ENCODE measurements at regions not wholly inside any gene's neighbourhood (a gene's known extent, or its start where the extent isn't known, plus 50 kb on each side); places are given as distances from the start of the nearest gene placed in this dataset.

- Histone ChIP-seq H2BK120ac (replicated peaks; ENCODE audit: low read depth, low read length) (no peak overlapping the region), H3K18ac (ENCODE audit: extremely low read depth, low read length) (no peak overlapping the region), H3K23ac (ENCODE audit: insufficient read length) (no peak overlapping the region), H3K56ac (replicated peaks; ENCODE audit: insufficient read length, low read depth, low read length) (no peak overlapping the region), H3K4me2 (ENCODE audit: insufficient read depth in 1 of 2, low read depth in 2 of 2, low read length in 2 of 2) (no peak overlapping the region), H3K9ac (replicated peaks in 1 of 4; ENCODE audit: extremely low read depth in 1 of 4, low read depth in 3 of 4, low read length in 3 of 4) (no peak overlapping the region), H3K36me3 (ENCODE audit: control insufficient read depth in 2 of 4, insufficient read depth in 4 of 4, low read length in 3 of 4) (no peaks in the 10 kb centered on the region), H2BK15ac (ENCODE audit: low read length) (no peak overlapping the region), H3K23me2 (ENCODE audit: low read depth, low read length) (no peaks in the 10 kb centered on the region), H2AFZ (ENCODE audit: low read length) (no peak overlapping the region), H3K27ac (ENCODE audit: low read depth, low read length) (no peak overlapping the region), H2BK20ac (ENCODE audit: low read length) (no peak overlapping the region), H4K5ac (ENCODE audit: insufficient read length, low read depth, low read length) (no peak overlapping the region), H2BK12ac (ENCODE audit: low read depth, low read length) (no peak overlapping the region), H3K79me1 (ENCODE audit: low read depth, low read length) (no peaks in the 10 kb centered on the region), H3K9me3 (ENCODE audit: insufficient read depth in 2 of 2, low read depth in 1 of 2, low read length in 1 of 2) (no peaks in the 10 kb centered on the region), H4K20me1 (replicated peaks in 1 of 2; ENCODE audit: control insufficient read depth in 1 of 2, insufficient read depth in 2 of 2, low read length in 2 of 2) (no peaks in the 10 kb centered on the region), H2AK5ac (ENCODE audit: low read depth, low read length) (no peak overlapping the region), H3K4me1 (replicated peaks in 1 of 4; ENCODE audit: control insufficient read depth in 3 of 4, insufficient read depth in 4 of 4, low read length in 3 of 4) (peaks cover 0 to 5% (median 0%) of the 10 kb centered on the region in 4 experiments; a peak in 3 of 7 replicates), H3K27me3 (replicated peaks in 1 of 4; ENCODE audit: control insufficient read depth in 3 of 4, extremely low read depth in 1 of 4, insufficient read depth in 3 of 4, low read length in 3 of 4) (no peaks in the 10 kb centered on the region), H3K4me3 (ENCODE audit: extremely low read depth in 1 of 4, insufficient read depth in 2 of 4, low read depth in 3 of 4, low read length in 4 of 4) (no peak overlapping the region), H3K4ac (replicated peaks; ENCODE audit: insufficient read length, low read depth, low read length) (no peak overlapping the region), H4K8ac (ENCODE audit: extremely low read depth, insufficient read depth, low read length) (no peak overlapping the region), H4K91ac (replicated peaks; ENCODE audit: insufficient read length, low read length) (no peak overlapping the region), H3K79me2 (ENCODE audit: control insufficient read depth in 1 of 2, insufficient read depth in 2 of 2, low read length in 2 of 2) (no peaks in the 10 kb centered on the region), H3K14ac (ENCODE audit: insufficient read length) (no peak overlapping the region), H2BK5ac (ENCODE audit: low read depth, low read length) (no peak overlapping the region)
- TF ChIP-seq EZH2 (IDR thresholded peaks at IDR 0.05; ENCODE audit: low read depth, low read length, severe bottlenecking), result no peak
- TF ChIP-seq SP4 (IDR thresholded peaks at IDR 0.05; ENCODE audit: low read length), result no peak
- TF ChIP-seq POU5F1 (IDR thresholded peaks at IDR 0.05; ENCODE audit: low read depth, low read length), result no peak
- TF ChIP-seq JUND (IDR thresholded peaks at IDR 0.05; ENCODE audit: low read length), result no peak
- TF ChIP-seq FOSL1 (IDR thresholded peaks at IDR 0.05; ENCODE audit: insufficient read depth, low read depth, low read length), result no peak
- TF ChIP-seq YY1 (IDR thresholded peaks at IDR 0.05; ENCODE audit: low read depth, low read length), result no peak
- TF ChIP-seq RXRA (IDR thresholded peaks at IDR 0.05; ENCODE audit: insufficient read depth, low read depth, low read length), result no peak
- TF ChIP-seq KDM1A (IDR thresholded peaks at IDR 0.05; ENCODE audit: borderline replicate concordance, low read length), result no peak
- no peak for TF ChIP-seq TAF1 (IDR thresholded peaks at IDR 0.05; ENCODE audit: low read depth, low read length)
- TF ChIP-seq CBX5 (IDR thresholded peaks at IDR 0.05; ENCODE audit: low read depth, low read length), result no peak
- TF ChIP-seq SRF (IDR thresholded peaks at IDR 0.05; ENCODE audit: low read depth, low read length), result no peak
- DNase-seq (ENCODE audit: low read depth in 1 of 2, low spot score in 2 of 2) (no peak), FAIRE-seq (no peak)
- CTCF ChIA-PET (ENCODE audit: partially characterized antibody), result no interaction called here
- WGBS, 2 experiments (ENCODE audit: extremely low coverage in 1 of 2, insufficient coverage in 1 of 2, insufficient read length in 1 of 2, insufficient replicate concordance in 2 of 2, low coverage in 1 of 2, low lambda C conversion rate in 2 of 2, missing lambda C conversion rate in 1 of 2), result 93% methylated on average over 19 of the region's 19 CpGs; no CpG with 5 or more reads in 1 of the 2 experiments
- POLR2A ChIA-PET (ENCODE audit: partially characterized antibody), result interaction anchor here (0.5 kb wide), 1 partner anchor 816 kb away, joined by 3 read pairs; no protein-coding TSS in a partner anchor
These were observed 262.1 kb downstream of the ZNF536 start for GRCh38 chr19:30634131-30634830.
